Heart left ventricle (tissue), 16 donors: ENCODE measurements at regions not wholly inside any gene's neighbourhood (a gene's known extent, or its start where the extent isn't known, plus 50 kb on each side); places are given as distances from the start of the nearest gene placed in this dataset.

Experiments
- ATAC-seq, 4 donors: fragments of 200-7000 bp; cut with Tn5 transposase; one replicate each; pipeline ENCODE4 v1.9.1; 2020 to 2022; ENCODE audit warnings: moderate library complexity in 4 of 4, mild to moderate bottlenecking in 3 of 4, moderate number of reproducible peaks in 1 of 4
- DNase-seq, 5 donors: peaks; one replicate each; pipeline ENCODE4 v3.0.0-alpha.2; 2020
- H3K27ac ChIP-seq, 12 donors: fragments of 200-600 bp; sonication (generic) in 4 of 12; one replicate each; pipeline versions ENCODE4 v1.5.0 to v1.8.0; 2016 to 2022; ENCODE audit warnings: mild to moderate bottlenecking in 2 of 12
- H3K27me3 ChIP-seq, 9 donors: fragments of 200-600 bp; sonication (generic) in 2 of 9; one replicate each; pipeline versions ENCODE4 v1.5.1 to v1.8.0; 2016 to 2022; ENCODE audit warnings: mild to moderate bottlenecking in 3 of 9
- H3K36me3 ChIP-seq, 9 donors: fragments of 200-600 bp; sonication (generic) in 2 of 9; one replicate each; pipeline versions ENCODE4 v1.5.0 to v1.8.0; 2018 to 2022; ENCODE audit warnings: mild to moderate bottlenecking in 2 of 9
- H3K4me1 ChIP-seq, 12 donors: fragments of 200-600 bp; sonication (generic) in 4 of 12; one replicate each; pipeline versions ENCODE4 v1.5.0 to v1.8.0; 2016 to 2022; ENCODE audit warnings: mild to moderate bottlenecking in 3 of 12
- H3K4me3 ChIP-seq, 12 donors: fragments of 200-600 bp; sonication (generic) in 4 of 12; one replicate each; pipeline versions ENCODE4 v1.5.0 to v1.8.0; 2017 to 2022; ENCODE audit warnings: mild to moderate bottlenecking in 9 of 12, moderate library complexity in 4 of 12
- H3K9me3 ChIP-seq, 12 donors: fragments of 200-600 bp; sonication (generic) in 4 of 12; one replicate each; pipeline versions ENCODE4 v1.5.0 to v1.8.0; 2016 to 2022; ENCODE audit warnings: mild to moderate bottlenecking in 1 of 12
- POLR2A ChIP-seq, 2 donors: fragments of 450-650 bp; IDR thresholded peaks; one replicate each; pipeline ENCODE4 v1.6.1; 2017; ENCODE audit warnings: antibody characterized with exemption in 2 of 2, mild to moderate bottlenecking in 2 of 2, moderate library complexity in 2 of 2
- WGBS, 4 donors: extraction: QIAGEN DNeasy Blood & Tissue Kit in 2 of 4; methylation state at CpG; one replicate each; pipeline versions ENCODE4 v1.1.5 to v1.1.7; 2013 to 2018; 5-methylcytosine and 5-hydroxymethylcytosine counted together
- intact Hi-C, 10 donors: fragments of 100-400 bp; cut with DNase I; formaldehyde crosslinking; loops; one replicate each; pipeline versions ENCODE4 v1.11.1 to v1.14.2; 2022
- TF ChIP-seq, protein P1 (sequence below), 12 donors: fragments of 200-600 bp; sonication (generic) in 4 of 12; IDR thresholded peaks; one replicate each; pipeline versions ENCODE4 v1.5.0 to v1.8.0; 2018 to 2022; ENCODE audit warnings: antibody characterized with exemption in 12 of 12, mild to moderate bottlenecking in 5 of 12
- donor health status: ischemic (EF 13 %, LVEDD 7.1; RV severe dilation, severe dysfunction).
- donor health status: healthy with polysubstance abuse.
- donor health status: DM: no; HTN: yes; CAD: no.
- donor health status: DM: no; HTN: no; CAD: no.
- donor health status: ischemic (EF 25% LVEDD 6.9; RV normal size, moderate dysfunction).
- donor health status: ischemic (EF 25% LVEDD 5.7; RV mildly dilated, moderate dysfunction).
- donor health status: healthy.
- donor health status: DM: yes; HTN: yes; CAD: no.
- donor health status: ischemic (EF 35%, LVEDD 5.7; RV mildly dilated, moderate dysfunction).
- donor health status: nonischemic (EF 11% LVEDD 7.7; RV severe dilation, severe dysfunction).
- donor health status: DM: yes; HTN: yes; CAD: no.
- donor health status: PGD.
- donor health status: ischemic (EF 29% LVEDD 5.4; RV normal size, mild dysfunction).
- donor health status: nonischemic (EF 23%, LVEDD 6.1; RV moderate dilation, normal function).

DNA sequence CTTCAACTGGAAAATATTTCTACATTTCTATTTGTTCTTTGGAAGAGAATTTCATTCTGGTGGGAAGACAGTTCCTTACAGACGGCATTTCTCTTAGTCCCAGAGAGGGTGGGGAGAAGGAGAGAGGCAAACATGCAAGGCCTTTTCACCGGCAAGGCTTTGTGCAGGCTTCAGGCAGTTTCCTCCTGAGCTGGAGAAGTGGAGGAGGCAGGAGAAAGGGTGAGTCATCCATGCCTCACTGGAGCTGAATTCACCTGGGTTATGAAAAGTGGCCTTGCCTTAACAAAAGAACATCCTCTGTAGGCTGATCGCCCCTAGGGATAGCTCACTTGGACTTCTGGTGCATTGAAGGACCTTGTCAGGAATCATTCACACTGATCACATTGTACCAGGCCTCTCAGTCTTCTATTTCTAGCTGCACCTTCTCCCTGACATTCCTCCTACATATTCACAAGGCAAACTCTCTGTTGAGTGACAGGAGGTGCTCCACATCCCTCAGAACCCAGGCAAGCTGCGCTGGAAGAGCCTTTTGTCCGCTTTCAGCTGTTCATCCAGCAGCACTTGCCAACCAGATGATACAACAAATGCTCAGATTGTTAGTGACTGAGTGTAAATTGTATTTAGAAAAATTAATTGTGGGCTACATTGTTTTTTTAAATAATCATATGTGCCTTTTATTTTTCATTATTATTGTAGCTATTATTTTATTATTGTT is 796.1 kb downstream of the DCDC2C start:
- no peak for TF ChIP-seq POLR2A (IDR thresholded peaks at IDR 0.05)
- TF ChIP-seq, protein P1, sequence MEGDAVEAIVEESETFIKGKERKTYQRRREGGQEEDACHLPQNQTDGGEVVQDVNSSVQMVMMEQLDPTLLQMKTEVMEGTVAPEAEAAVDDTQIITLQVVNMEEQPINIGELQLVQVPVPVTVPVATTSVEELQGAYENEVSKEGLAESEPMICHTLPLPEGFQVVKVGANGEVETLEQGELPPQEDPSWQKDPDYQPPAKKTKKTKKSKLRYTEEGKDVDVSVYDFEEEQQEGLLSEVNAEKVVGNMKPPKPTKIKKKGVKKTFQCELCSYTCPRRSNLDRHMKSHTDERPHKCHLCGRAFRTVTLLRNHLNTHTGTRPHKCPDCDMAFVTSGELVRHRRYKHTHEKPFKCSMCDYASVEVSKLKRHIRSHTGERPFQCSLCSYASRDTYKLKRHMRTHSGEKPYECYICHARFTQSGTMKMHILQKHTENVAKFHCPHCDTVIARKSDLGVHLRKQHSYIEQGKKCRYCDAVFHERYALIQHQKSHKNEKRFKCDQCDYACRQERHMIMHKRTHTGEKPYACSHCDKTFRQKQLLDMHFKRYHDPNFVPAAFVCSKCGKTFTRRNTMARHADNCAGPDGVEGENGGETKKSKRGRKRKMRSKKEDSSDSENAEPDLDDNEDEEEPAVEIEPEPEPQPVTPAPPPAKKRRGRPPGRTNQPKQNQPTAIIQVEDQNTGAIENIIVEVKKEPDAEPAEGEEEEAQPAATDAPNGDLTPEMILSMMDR (IDR thresholded peaks at IDR 0.05) = no peak
- H3K36me3 ChIP-seq = no peaks in the 10 kb centered on the region
- DNase-seq (no peak), ATAC-seq (no peak)
- no peak overlapping the region for H3K27ac ChIP-seq
- H3K4me3 ChIP-seq = no peak overlapping the region
- H3K4me1 ChIP-seq = no peaks in the 10 kb centered on the region
- WGBS, 4 donors = 70 to 83% (median 79%) methylated on average over 5 of the region's 5 CpGs
- H3K9me3 ChIP-seq = peaks cover 0 to 3% (median 0%) of the 10 kb centered on the region in 12 donors
- intact Hi-C loops = no loop called here
- no peaks in the 10 kb centered on the region for H3K27me3 ChIP-seq

GRCh38 chr2:4501525-4501924 is 798.1 kb downstream of the DCDC2C start:
- intact Hi-C loops = no loop called here
- 61 to 69% (median 62%) methylated on average over 4 of the region's 4 CpGs for WGBS, 4 donors
- TF ChIP-seq, protein P1 (IDR thresholded peaks at IDR 0.05) = no peak
- no peak for TF ChIP-seq POLR2A (IDR thresholded peaks at IDR 0.05)

GRCh38 chr2:4502230-4502843 is 799.0 kb downstream of the DCDC2C start:
- intact Hi-C loops = no loop called here
- WGBS, 4 donors = 84 to 94% (median 90%) methylated on average over 3 of the region's 3 CpGs
- no peaks in the 10 kb centered on the region for H3K36me3 ChIP-seq
- DNase-seq (no peak), ATAC-seq (no peak)
- H3K4me3 ChIP-seq = no peak overlapping the region
- no peaks in the 10 kb centered on the region for H3K27me3 ChIP-seq
- peaks cover 0 to 12% (median 0%) of the 10 kb centered on the region in 12 donors for H3K9me3 ChIP-seq
- H3K4me1 ChIP-seq = no peaks in the 10 kb centered on the region
- TF ChIP-seq POLR2A (IDR thresholded peaks at IDR 0.05) = no peak
- no peak overlapping the region for H3K27ac ChIP-seq

More at GRCh38 chr2:4501525-4501924, 798.1 kb downstream of the DCDC2C start:
- Histone ChIP-seq H3K9me3 (peaks cover 0 to 4% (median 0%) of the 10 kb centered on the region in 12 donors), H3K36me3 (no peaks in the 10 kb centered on the region), H3K27ac (no peak overlapping the region), H3K27me3 (no peaks in the 10 kb centered on the region), H3K4me1 (no peaks in the 10 kb centered on the region), H3K4me3 (no peak overlapping the region)
- ATAC-seq = no peak
- no peak for DNase-seq

GRCh38 chr2:4507661-4508060 is 804.3 kb downstream of the DCDC2C start:
- no peak for ATAC-seq
- Histone ChIP-seq H3K9me3 (peaks cover 0 to 16% (median 0%) of the 10 kb centered on the region in 12 donors), H3K4me1 (no peaks in the 10 kb centered on the region), H3K27ac (no peak overlapping the region), H3K4me3 (no peak overlapping the region), H3K36me3 (no peaks in the 10 kb centered on the region), H3K27me3 (no peaks in the 10 kb centered on the region)
- no peak for TF ChIP-seq POLR2A (IDR thresholded peaks at IDR 0.05)
- TF ChIP-seq, protein P1 (IDR thresholded peaks at IDR 0.05) = no peak
- 75 to 84% (median 80%) methylated on average over 4 of the region's 4 CpGs for WGBS, 4 donors
- intact Hi-C loops = no loop called here
- no peak for DNase-seq
